ENCODE measurements at regions not wholly inside any gene's neighbourhood (a gene's known extent, or its start where the extent isn't known, plus 50 kb on each side); places are given as distances from the start of the nearest gene placed in this dataset.

DNA sequence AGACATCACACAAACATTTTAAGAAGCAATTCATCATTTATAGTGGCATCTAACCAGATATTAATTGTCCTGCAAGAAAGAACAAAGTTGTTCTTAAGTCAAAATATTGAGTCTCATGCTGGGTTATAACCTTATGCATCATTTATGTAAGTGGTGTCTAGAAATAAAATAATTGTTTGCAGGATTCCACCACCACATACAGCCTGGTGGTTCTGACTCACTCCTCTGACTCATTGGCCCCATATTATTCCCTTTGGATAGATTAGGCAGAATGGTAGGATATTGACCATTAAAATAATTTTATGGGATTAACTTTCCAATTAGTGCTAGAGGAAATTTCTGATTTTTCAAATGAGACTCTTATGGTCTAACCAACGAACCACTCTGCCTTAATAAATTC lies 384.5 kb downstream of the GRXCR1 start:
- TF ChIP-seq CTCF (IDR thresholded peaks at IDR 0.05; ENCODE audit: low read length) (no peak), EZH2phosphoT487 (IDR thresholded peaks at IDR 0.05; ENCODE audit: low read length) (no peak), EZH2 (optimal IDR thresholded peaks at IDR 0.05; ENCODE audit: low read depth, low read length) (no peak)

Measured in MM.1S (cell line).